ENCODE measurements at regions not wholly inside any gene's neighbourhood (a gene's known extent, or its start where the extent isn't known, plus 50 kb on each side); places are given as distances from the start of the nearest gene placed in this dataset.

- no peak for TF ChIP-seq EZH2 (IDR thresholded peaks at IDR 0.05; ENCODE audit: low read length)
- TF ChIP-seq, protein P1, sequence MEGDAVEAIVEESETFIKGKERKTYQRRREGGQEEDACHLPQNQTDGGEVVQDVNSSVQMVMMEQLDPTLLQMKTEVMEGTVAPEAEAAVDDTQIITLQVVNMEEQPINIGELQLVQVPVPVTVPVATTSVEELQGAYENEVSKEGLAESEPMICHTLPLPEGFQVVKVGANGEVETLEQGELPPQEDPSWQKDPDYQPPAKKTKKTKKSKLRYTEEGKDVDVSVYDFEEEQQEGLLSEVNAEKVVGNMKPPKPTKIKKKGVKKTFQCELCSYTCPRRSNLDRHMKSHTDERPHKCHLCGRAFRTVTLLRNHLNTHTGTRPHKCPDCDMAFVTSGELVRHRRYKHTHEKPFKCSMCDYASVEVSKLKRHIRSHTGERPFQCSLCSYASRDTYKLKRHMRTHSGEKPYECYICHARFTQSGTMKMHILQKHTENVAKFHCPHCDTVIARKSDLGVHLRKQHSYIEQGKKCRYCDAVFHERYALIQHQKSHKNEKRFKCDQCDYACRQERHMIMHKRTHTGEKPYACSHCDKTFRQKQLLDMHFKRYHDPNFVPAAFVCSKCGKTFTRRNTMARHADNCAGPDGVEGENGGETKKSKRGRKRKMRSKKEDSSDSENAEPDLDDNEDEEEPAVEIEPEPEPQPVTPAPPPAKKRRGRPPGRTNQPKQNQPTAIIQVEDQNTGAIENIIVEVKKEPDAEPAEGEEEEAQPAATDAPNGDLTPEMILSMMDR (optimal IDR thresholded peaks at IDR 0.05 in 1 of 3, IDR thresholded peaks at IDR 0.05 in 1 of 3, conservative IDR thresholded peaks at IDR 0.05 in 1 of 3; ENCODE audit: extremely low read depth in 1 of 3, insufficient read depth in 2 of 3, low read length in 3 of 3): no peak
These were observed 144.6 kb upstream of the MMADHC start for GRCh38 chr2:149732001-149732685.

Data from keratinocyte (primary cell).